HCT116 (cell line): ENCODE measurements at regions not wholly inside any gene's neighbourhood (a gene's known extent, or its start where the extent isn't known, plus 50 kb on each side); places are given as distances from the start of the nearest gene placed in this dataset.

Experiments used
- ATAC-seq: fragments of 200-7000 bp; cut with Tn5 transposase; 2 replicates; pipeline ENCODE4 v1.9.1; 2020; ENCODE audit warnings: mild to moderate bottlenecking, moderate library complexity
- BruUV-seq: library from RNA; stranded (reverse); fragments of 400-500 nt; replicated peaks from 2 replicates; lab custom pipeline; 2021; lab: Mats Ljungman, UMichigan
- CTCF ChIA-PET: fragments of 300-600 bp; sonication (Branson Sonifier 250); formaldehyde crosslinking; loops from one replicate; lab custom pipeline; 2021; ENCODE audit warnings: antibody characterized with exemption; lab: Charles Lee
- POLR2A ChIA-PET: fragments of 300-600, 350-600 bp; sonication (Branson Sonifier 250); formaldehyde crosslinking; loops from one replicate; lab custom pipeline; 2021; ENCODE audit warnings: antibody characterized with exemption; lab: Charles Lee
- RAD21 ChIA-PET, 2 experiments: fragments of 300-600 bp; sonication (Branson Sonifier 250); formaldehyde crosslinking; loops; one replicate each; lab custom pipeline; 2023; ENCODE audit warnings: low total read pairs in 2 of 2; ENCODE audit not compliant: uncharacterized antibody in 2 of 2, unreplicated experiment in 2 of 2, low non-redundant PET in 1 of 2; lab: Charles Lee
- DNase-seq: peaks from one replicate; pipeline ENCODE4 v3.0.0-alpha.2; 2010; ENCODE audit warnings: low read depth, low spot score
- H2AFZ ChIP-seq: fragments of 200-600 bp; shearing (Covaris generic), sonication (generic); 2 replicates; pipeline ENCODE4 v1.6.1; 2017; ENCODE audit warnings: low read depth, mixed run types, mixed read lengths, antibody characterized with exemption, low read length; ENCODE audit not compliant: poor library complexity, severe bottlenecking
- H3K27ac ChIP-seq: 2 replicates; pipeline ENCODE4 v1.5.1; 2012; ENCODE audit warnings: low read depth, low read length
- H3K27me3 ChIP-seq: fragments of 200-600 bp; sonication (generic); 2 replicates; pipeline ENCODE4 v1.6.1; 2016; ENCODE audit warnings: mixed run types, low read length, mixed read lengths; ENCODE audit not compliant: insufficient read depth
- H3K36me3 ChIP-seq, 2 experiments: fragments of 200-500 bp in 1 of 2; fragments of 200-600 bp in 1 of 2; sonication (Bioruptor generic) in 1 of 2; sonication (generic) in 1 of 2; 2 replicates each; pipeline versions ENCODE4 v1.5.1 to v1.6.1; 2014 to 2016; ENCODE audit warnings: low read length in 2 of 2, inconsistent platforms in 1 of 2, mixed read lengths in 1 of 2, mixed run types in 1 of 2; ENCODE audit not compliant: insufficient read depth in 2 of 2, control insufficient read depth in 1 of 2
- H3K4me1 ChIP-seq, 2 experiments: fragments of 200-600 bp in 1 of 2; sonication (generic) in 1 of 2; 2 replicates each; pipeline versions ENCODE4 v1.5.1 to v1.6.1; 2012 to 2017; ENCODE audit warnings: low read length in 2 of 2, inconsistent platforms in 1 of 2, mild to moderate bottlenecking in 1 of 2, mixed read lengths in 1 of 2, mixed run types in 1 of 2, moderate library complexity in 1 of 2; ENCODE audit not compliant: insufficient read depth in 2 of 2, control insufficient read depth in 1 of 2
- H3K4me2 ChIP-seq: fragments of 200-600 bp; sonication (generic); 2 replicates; pipeline ENCODE4 v1.6.1; 2017; ENCODE audit warnings: mixed run types, low read length, mixed read lengths
- H3K4me3 ChIP-seq, 2 experiments: fragments of 200-600 bp in 1 of 2; sonication (generic) in 1 of 2; replicated peaks in 1 of 2; 2 replicates each; pipeline ENCODE4 v1.5.1; 2011 to 2016; ENCODE audit warnings: low read length in 2 of 2, control low read depth in 1 of 2, low read depth in 1 of 2, mild to moderate bottlenecking in 1 of 2, mixed read lengths in 1 of 2, mixed run types in 1 of 2
- H3K79me2 ChIP-seq: fragments of 200-600 bp; sonication (generic); 2 replicates; pipeline ENCODE4 v1.6.1; 2017; ENCODE audit warnings: mild to moderate bottlenecking, mixed run types, low read length, moderate library complexity, mixed read lengths; ENCODE audit not compliant: insufficient read depth
- H3K9ac ChIP-seq: fragments of 200-600 bp; sonication (generic); 2 replicates; pipeline ENCODE4 v1.6.1; 2016; ENCODE audit warnings: low read length, mixed read lengths
- H3K9me2 ChIP-seq: fragments of 200-600 bp; sonication (generic), shearing (Covaris generic); 2 replicates; pipeline ENCODE4 v1.6.1; 2017; ENCODE audit warnings: mixed run types, mild to moderate bottlenecking, moderate library complexity; ENCODE audit not compliant: insufficient read depth
- H3K9me3 ChIP-seq, 2 experiments: fragments of 200-500 bp in 1 of 2; fragments of 200-600 bp in 1 of 2; sonication (Bioruptor generic) in 1 of 2; sonication (generic) in 1 of 2; 2 replicates each; pipeline ENCODE4 v1.6.1; 2014 to 2017; ENCODE audit warnings: low read length in 2 of 2, mixed read lengths in 2 of 2, inconsistent platforms in 1 of 2, low read depth in 1 of 2, mild to moderate bottlenecking in 1 of 2, mixed run types in 1 of 2, moderate library complexity in 1 of 2; ENCODE audit not compliant: control insufficient read depth in 1 of 2, insufficient read depth in 1 of 2
- H4K20me1 ChIP-seq: fragments of 200-600 bp; sonication (generic), shearing (Covaris generic); 2 replicates; pipeline ENCODE4 v1.6.1; 2017; ENCODE audit warnings: mixed run types, mild to moderate bottlenecking, moderate library complexity; ENCODE audit not compliant: insufficient read depth
- CBX3 ChIP-seq: IDR thresholded peaks from 2 replicates; pipeline ENCODE4 v1.6.1; 2012; ENCODE audit warnings: low read depth
- EGR1 ChIP-seq: IDR thresholded peaks from 2 replicates; pipeline ENCODE4 v1.6.1; 2012; ENCODE audit warnings: low read depth
- MAX ChIP-seq: IDR thresholded peaks from 2 replicates; pipeline ENCODE4 v1.6.1; 2012
- POLR2A ChIP-seq: IDR thresholded peaks from 2 replicates; pipeline ENCODE4 v1.7.0; 2011; ENCODE audit warnings: borderline replicate concordance; ENCODE audit not compliant: insufficient read depth, insufficient read length; ENCODE audit errors: extremely low read depth
- REST ChIP-seq: IDR thresholded peaks from 2 replicates; pipeline ENCODE4 v1.6.1; 2012; ENCODE audit warnings: low read depth
- TCF7L2 ChIP-seq: IDR thresholded peaks from 2 replicates; pipeline ENCODE4 v1.7.0; 2011; ENCODE audit warnings: borderline replicate concordance, inconsistent platforms; ENCODE audit not compliant: insufficient read depth, insufficient read length; ENCODE audit errors: extremely low read depth
- ZBTB33 ChIP-seq: IDR thresholded peaks from 2 replicates; pipeline ENCODE4 v1.6.1; 2011; ENCODE audit warnings: mild to moderate bottlenecking, low read length, moderate library complexity; ENCODE audit not compliant: insufficient replicate concordance; ENCODE audit errors: extremely low read depth
- intact Hi-C: fragments of 100-400 bp; cut with micrococcal nuclease; formaldehyde crosslinking; loops from 2 replicates; pipeline ENCODE4 v1.10.0; 2022

- Histone ChIP-seq H3K9me2 (no peaks in the 10 kb centered on the region), H3K4me2 (peak overlapping the region; percentile 29), H3K27me3 (no peaks in the 10 kb centered on the region), H3K9ac (no peak overlapping the region), H2AFZ (no peak overlapping the region), H3K79me2 (no peaks in the 10 kb centered on the region), H4K20me1 (no peaks in the 10 kb centered on the region), H3K9me3 (no peaks in the 10 kb centered on the region), H3K36me3 (no peaks in the 10 kb centered on the region), H3K4me3 (no peak overlapping the region), H3K4me1 (peaks cover 0 to 35% of the 10 kb centered on the region in 2 experiments; a peak in 3 of 4 replicates), H3K27ac (no peak overlapping the region)
- ChIA-PET CTCF (interaction anchor here (1.1 to 1.5 kb wide), 2 partner anchors 275 to 427 kb away, joined by 3 to 4 read pairs; no protein-coding TSS in a partner anchor), POLR2A (no interaction called here), RAD21 (no interaction called here)
- 0 out of 2 replicates have a peak, but pooled peaks have one; percentile 39 for TF ChIP-seq MAX
- TF ChIP-seq TCF7L2, result no peak
- no TSS peak for BruUV-seq
- ATAC-seq, result no peak
- no peak for DNase-seq
- intact Hi-C loops, result no loop called here
Observed at GRCh38 chr15:77546050-77546501, 86.6 kb downstream of the LINGO1 start.

- BruUV-seq, result no TSS peak
- Histone ChIP-seq H3K27ac (no peak overlapping the region), H4K20me1 (no peaks in the 10 kb centered on the region), H3K36me3 (no peaks in the 10 kb centered on the region), H2AFZ (no peak overlapping the region), H3K9me2 (no peaks in the 10 kb centered on the region), H3K9me3 (no peaks in the 10 kb centered on the region), H3K27me3 (no peaks in the 10 kb centered on the region), H3K4me2 (no peak overlapping the region), H3K9ac (no peak overlapping the region), H3K4me3 (no peak overlapping the region), H3K4me1 (peaks cover 0 to 35% of the 10 kb centered on the region in 2 experiments; a peak in 3 of 4 replicates), H3K79me2 (no peaks in the 10 kb centered on the region)
- ChIA-PET POLR2A (no interaction called here), RAD21 (no interaction called here), CTCF (interaction anchor here (2.4 kb wide), 1 partner anchor 437 kb away, joined by 19 read pairs; no protein-coding TSS in a partner anchor)
- ATAC-seq, result no peak
- no peak for TF ChIP-seq POLR2A
- TF ChIP-seq REST, result no peak
- TF ChIP-seq CBX3, result no peak
- TF ChIP-seq EGR1, result no peak
- TF ChIP-seq ZBTB33, result no peak
- TF ChIP-seq TCF7L2, result no peak
- no peak for DNase-seq
- intact Hi-C loops, result no loop called here
Observed at GRCh38 chr15:77545058-77545457, 87.7 kb downstream of the LINGO1 start.
